NCI-H1417 (cell line): ENCODE measurements at regions not wholly inside any gene's neighbourhood (a gene's known extent, or its start where the extent isn't known, plus 50 kb on each side); places are given as distances from the start of the nearest gene placed in this dataset.
"Not testable (repeated sequence)": the region's sequence is repeated elsewhere in the genome, so short reads cannot be mapped to it uniquely, and the experiment has no call there.

ENCODE experiments used
- DNase-seq, 3 experiments: peaks; one replicate each; lab custom pipeline; 2025; lab: John Stamatoyannopoulos, UW

DNA sequence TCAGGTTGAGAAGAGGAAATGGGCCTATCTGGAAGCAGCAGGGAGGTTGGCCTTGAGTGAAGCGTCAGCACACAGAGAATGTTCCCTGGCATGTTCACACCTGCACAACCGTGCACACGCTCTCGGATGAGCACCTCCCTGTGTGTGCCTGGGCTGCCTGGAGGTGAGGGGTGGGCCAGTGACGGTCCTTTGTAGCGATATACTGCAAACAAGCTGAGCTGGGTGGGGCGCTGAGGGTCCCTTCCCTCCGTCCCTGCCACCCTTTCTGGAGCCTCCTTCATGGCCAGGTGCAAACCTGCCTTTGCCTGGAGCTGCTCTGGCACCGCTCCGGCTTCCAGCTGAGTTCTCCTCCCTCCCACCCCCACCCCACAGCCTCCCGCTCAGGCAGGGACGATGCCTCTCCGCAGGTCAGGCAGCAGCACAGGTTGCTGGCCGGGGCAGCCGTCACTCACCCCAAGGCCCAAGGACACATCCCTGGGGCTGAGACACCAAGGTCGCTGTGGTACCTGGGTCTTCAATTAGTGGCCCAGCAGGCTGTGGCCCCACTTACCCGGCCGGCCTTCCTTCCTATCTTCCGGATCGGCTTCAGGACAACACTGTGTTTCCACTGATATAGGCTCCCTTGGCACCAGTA, 111.6 kb downstream of the ERMARD start:
- DNase-seq: peak; percentile 41 to 90 (median 81)

DNA sequence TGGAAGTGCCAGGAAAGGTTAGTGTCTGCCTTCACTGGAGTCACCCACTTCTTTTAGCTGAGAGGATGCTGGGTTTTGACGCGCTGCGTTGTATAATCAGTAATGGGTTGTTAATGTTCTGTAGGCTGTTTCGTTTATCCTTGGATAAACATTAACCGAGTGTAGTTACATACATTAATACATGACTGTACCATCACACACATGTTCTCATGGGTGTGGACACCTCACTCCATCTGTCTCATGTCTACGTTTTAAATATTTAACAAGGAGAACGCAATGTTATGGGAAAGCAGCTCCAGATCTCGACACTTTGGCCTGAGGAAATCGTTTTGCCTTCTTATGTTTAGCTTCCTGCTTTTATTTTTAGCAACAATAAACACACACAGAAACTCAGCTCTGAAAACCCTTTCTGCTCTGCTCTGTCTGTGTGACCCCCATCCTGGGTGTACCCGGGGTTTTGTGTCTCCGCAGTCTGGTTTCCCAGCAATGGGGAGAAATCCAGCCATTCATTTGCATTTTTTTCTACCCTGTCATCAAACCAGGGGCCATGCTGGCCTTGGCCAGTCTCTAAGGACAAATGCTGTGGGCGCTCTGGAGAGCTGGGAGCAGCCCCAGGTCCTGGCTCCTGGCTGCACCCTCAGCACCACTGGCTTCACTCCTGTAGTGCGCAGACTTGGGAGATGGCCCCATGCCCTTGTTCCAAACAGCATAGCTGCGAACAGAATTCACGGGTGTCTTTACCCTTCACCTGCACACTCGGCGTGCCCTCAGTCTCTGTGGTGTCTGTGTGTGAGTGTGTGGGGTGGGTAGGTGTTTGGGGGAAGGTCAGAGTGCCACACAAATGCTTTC, 110.8 kb downstream of the ERMARD start:
- DNase-seq: no peak

DNA sequence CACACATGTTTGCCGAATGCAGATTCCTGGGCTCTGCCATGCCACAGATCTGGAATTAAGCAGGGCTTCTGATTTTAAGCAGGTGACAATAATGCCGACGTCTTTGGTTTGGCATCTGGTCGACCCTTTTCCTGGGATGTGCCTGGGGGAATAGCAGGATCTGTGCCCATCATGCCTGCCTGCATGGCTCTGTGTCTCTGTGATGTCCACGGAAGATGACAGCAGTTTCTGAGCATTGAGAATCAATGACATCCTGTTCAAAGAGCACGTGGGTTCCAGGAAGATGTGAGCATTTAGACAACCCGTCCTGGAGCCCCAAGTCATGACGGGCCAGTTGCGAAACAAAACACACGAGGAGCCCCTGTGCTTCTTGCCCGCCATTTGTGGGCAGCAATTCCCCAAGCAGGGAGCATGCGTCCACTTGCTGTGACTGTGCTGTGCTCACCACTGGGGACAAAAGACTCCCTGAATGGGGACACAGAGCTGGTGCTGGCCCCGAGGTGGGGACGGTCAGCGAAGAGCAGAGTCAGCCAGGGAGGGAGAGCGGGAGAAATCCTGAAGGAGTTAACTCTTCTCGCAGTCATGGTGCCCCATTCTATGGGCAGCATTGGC, 110.1 kb downstream of the ERMARD start:
- DNase-seq: no peak

DNA sequence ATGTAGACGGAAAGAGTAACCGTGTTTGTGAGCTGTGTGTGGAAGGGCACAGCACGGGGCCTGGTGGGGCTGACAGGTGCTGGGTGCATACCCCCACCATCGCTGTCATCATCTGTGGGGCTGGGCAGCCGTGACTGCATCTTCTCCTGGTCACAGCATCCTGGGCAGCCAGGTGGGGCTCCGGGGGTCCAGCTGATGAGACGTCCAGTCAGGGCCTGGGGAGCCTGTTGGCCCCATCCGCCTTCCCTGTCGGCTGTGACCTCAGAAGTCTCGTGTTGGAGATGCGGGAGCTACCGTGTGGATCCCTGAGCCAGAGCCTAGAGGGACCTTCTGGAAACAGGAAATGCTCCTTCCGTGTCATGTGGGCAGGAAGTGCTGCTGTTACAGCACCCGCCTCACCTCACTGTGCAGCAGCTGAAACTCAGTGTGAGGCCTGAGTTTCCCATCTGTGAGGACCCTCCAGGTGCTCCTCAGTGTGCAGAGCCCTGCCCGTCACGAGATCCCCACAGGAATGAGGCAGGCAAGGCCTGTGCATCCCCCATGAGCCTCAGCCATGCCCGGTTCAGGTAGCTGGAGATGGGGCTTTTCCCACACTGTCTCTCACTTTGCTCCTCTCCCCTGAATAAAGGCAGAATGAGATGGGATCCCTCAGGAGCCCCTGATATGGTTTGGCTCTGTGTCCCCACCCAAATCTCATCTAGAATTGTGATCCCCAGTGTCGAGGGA, 108.7 kb downstream of the ERMARD start:
- no peak for DNase-seq

DNA sequence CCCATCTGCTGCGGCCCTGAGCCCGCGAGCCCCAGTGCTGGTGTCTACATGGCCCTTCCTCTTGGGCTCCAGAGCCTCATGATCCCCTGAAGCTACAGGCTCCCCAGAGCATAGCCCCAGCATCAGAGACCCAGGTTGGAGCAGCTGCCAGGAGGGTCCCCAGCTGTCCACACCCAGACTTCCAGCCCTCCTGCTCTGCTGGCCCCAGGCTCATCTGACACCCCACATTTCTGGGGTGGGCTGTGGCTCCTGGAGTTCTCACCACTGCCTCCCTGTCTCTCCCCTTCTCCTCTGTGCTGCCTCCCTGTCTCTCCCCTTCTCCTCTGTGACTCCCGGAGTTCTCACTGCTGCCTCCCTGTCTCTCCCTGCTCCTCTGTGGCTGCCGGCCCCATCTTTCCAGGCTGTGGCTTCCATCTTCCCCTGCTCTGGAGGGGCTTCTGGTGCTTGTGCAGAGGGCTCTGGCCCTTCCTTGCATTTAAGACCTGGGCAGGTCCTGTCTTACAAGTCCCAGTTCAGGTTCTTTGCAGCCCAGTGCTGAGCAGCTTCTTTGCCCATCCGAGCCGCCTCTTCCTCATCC, 108.1 kb downstream of the ERMARD start:
- no peak for DNase-seq

DNA sequence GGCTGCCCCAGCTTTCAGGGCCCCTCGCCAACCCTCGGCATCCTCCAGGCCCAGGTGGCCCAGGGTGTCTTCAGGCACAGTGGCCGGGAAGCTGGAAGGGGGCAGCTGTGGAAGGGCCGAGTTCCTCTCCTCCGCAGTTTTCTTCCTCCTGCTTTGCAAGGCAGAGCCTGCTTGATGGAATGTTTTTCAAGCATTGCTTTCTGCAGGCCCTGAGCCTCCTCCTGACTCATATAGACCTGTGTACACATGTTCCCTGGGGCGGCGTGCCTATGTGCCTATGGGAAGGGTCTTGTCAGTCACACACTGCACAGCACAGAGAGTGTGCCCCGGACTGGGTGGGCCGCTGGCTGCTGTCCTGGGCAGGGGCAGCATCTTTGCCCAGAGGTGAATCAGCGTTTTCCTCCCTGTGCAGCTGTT, 107.5 kb downstream of the ERMARD start:
- no peak for DNase-seq

DNA sequence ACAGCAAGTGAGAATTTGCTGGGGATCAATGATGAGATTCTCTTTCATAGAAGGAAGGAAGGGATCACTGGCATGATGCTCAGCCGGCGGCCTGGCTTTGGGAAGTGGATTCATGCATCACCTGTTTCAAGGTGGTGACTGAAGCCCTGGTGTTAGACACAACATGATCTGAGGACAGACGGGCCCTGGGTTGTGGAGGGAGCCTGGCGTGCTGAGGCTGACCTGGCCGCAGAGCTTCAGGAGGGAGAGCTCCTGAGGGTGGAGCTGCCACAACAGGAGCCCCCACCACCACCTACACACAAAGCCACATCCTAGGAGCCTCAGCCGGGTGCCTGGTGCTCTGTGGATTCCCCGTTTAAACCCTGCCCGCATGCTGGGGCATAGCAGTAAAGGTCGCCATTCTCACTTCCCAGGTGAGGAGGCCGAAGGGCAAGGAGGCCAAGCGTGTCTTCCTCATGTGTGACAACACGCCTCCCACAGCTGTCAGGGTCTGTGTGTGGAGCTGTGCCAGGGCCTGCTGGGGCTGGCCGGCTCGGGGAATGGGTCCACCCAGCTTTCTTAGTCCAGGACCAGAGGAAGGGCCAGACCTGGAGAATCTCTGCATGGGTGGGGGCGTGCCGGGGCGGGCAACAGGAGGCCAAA, 107.0 kb downstream of the ERMARD start:
- no peak for DNase-seq

DNA sequence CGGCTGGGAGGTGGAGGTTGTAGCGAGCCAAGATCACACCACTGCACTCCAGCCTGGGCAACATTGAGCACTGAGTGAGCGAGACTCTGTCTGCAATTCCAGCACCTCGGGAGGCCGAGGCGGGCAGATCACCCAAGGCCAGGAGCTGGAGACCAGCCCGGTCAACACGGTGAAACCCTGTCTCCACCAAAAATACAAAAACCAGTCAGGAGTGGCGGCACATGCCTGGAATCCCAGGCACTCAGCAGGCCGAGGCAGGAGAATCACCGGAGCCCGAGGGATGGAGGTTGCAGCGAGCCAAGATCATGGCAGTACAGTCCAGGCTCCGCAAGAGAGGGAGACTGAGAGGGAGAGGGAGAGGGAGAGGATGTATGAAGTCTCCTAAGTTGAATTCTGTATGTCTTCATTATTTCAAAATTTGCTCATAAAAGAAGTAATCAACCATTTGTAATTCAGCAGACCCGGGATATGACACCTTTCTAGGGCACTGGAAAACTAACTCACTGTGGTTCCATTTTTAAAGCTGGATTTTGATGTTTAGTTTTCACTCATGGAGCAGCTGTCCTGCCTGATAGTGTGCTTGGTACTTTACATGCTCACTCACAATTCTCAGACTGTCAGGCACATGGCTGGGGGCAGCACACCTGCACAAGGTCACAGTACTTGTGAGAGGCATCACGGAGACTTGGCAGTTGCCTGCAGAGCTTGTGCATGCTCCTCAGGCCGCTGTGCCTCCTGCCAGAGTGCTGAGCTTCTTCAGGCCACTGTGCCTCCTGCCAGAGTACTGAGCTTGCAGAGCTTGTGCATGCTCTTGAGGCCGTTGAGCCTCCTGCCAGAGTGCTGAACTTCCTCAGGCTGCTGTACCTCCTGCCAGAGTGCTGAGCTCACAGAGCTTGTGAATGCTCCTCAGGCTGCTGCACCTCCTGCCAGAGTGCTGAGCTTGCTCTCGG, 106.2 kb downstream of the ERMARD start:
- no peak for DNase-seq

DNA sequence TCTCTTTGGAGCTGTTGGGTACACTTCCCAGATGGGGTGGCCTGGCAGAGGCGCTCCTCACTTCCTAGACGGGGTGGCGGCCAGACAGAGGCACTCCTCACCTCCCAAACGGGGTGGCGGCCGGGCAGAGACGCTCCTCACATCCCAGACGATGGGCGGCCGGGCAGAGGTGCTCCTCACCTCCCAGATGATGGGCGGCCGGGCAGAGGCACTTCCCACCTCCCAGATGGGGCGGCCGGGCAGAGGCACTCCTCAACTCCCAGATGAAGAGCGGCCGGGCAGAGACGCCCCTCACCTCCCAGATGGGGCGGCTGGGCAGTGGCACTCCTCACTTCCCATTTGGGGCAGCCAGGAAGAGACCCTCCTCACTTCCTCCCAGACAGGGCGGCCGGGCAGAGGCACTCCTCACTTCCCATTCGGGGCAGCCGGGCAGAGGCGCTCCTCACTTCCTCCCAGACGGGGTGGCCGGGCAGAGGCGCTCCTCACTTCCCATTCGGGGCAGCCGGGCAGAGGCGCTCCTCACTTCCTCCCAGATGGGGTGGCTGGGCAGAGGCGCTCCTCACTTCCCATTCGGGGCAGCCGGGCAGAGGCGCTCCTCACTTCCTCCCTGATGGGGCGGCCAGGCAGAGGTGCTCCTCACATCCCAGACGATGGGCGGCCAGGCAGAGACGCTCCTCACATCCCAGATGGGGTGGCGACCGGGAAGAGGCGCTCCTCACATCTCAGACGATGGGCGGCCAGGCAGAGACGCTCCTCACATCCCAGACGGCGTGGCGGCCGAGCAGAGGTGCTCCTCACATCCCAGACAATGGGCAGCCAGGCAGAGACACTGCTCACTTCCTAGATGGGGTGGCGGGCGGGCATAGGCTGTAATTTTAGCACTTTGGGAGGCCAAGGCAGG, 105.3 kb downstream of the ERMARD start:
- not testable (repeated sequence) for DNase-seq

DNA sequence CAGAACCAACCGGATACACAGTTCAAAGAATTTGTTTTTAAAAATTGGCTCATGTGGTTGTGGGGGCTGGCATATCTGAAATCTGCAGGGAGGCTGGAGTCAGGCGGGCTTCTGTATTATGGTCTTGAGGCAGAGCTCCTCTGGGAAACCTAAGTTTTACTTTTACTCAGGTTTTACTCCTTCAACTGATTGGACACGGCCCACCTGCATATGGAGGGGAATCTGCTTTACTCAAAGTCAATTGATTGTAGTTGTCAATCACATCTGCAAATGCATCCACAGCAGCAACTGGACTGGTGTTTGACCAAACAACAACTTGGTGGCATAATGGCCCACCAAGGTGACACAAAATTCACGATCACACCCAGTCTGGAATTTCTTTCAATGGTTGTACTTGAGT, 103.4 kb downstream of the ERMARD start:
- DNase-seq: no peak

DNA sequence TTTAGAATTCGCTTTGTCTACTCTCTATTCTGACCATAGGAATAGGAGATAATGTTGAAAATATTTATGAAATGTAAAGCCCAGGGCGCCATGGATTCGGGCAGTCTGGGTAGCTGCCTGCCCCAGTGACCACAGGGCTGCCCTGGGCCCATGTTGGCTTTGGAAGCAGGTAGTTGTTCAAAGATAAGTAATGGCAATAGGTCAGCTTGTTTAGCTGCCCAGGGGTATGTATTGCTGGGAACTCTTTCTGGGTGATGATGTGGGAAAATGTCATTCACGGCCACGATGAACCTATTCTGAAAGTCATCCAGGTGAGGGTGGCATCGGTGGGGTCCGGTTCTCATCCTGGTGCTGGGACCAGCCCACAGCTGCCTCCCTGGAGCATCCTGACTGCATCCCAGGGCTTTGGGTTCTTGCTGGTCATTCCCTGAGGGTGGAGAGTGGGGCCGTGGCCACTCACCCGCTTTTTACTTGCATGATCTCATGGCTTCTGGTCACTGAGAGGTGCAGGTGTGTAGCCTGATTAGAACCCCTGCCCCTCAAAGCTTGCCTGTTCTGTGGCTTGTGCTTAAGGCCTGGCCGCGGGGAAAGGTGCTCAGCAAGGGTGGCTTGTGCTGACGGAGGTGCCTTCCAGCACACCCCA, 102.8 kb downstream of the ERMARD start:
- DNase-seq: no peak

DNA sequence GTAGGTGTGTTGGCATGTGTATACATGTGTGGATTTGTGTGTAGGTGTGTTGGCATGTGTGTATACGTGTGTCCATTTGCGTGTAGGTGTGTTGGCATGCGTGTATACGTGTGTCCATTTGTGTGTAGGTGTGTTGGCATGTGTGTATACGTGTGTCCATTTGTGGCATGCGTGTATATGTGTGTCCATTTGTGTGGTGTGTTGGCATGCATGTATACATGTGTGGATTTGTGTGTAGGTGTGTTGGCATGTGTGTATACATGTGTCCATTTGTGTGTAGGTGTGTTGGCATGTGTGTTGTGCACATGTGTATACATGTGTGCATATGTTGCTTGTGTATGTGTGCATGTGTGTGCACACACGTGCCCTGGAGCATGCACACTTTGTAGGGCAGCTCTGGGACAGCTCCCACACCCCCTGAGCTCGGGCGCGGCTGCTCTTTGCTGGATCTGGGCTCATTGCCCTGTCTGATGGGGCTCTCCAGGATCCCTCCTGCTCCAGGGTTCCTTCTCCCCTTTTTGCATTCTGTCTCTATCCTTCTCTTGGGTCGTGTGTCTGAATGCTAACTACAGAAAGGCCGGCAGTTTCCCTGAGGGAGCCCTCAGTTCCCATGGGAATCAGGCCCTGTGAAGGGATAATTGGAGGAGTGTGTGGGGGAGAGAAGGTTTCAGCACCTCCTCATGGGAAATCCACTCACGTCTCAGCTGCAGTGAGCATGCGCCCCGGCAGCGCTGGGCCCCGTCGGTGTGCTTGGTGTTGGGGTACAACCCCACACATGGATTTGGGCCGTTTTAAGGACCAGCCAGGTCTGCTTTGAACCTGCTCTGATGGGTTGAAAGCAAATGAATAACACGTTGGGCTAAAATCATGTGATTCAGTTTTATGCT, 102.0 kb downstream of the ERMARD start:
- no peak for DNase-seq

DNA sequence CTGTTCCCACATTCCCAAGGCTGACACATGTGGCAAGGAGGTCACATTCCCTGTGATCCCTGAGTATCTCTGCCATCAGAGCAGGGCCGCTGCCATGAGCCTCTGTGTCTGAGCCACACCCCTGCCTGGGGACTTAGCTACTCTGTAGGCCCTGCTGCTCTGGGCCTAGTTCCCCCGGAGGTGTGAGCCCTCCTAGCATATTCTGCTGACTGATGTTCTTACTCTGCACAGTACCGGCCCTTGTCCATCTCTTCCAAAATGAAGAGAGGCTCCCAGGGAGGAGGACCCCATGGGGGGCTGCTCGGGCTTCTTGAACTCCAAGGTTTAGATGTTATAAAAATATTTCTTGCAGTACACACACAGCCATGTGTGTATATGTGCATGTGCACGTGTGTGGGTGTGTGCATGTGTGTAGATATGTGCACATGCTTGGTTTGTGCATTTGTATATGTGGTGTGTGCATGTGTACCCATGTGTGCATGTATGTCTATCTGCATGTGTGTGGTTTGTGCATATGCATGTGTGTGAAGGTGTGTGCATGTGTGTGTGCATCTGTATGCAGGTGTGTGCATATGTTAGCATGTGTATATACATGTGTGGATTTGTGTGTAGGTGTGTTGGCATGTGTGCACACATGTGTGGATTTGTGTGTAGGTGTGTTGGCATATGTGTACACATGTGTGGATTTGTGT, 101.2 kb downstream of the ERMARD start:
- DNase-seq: no peak

DNA sequence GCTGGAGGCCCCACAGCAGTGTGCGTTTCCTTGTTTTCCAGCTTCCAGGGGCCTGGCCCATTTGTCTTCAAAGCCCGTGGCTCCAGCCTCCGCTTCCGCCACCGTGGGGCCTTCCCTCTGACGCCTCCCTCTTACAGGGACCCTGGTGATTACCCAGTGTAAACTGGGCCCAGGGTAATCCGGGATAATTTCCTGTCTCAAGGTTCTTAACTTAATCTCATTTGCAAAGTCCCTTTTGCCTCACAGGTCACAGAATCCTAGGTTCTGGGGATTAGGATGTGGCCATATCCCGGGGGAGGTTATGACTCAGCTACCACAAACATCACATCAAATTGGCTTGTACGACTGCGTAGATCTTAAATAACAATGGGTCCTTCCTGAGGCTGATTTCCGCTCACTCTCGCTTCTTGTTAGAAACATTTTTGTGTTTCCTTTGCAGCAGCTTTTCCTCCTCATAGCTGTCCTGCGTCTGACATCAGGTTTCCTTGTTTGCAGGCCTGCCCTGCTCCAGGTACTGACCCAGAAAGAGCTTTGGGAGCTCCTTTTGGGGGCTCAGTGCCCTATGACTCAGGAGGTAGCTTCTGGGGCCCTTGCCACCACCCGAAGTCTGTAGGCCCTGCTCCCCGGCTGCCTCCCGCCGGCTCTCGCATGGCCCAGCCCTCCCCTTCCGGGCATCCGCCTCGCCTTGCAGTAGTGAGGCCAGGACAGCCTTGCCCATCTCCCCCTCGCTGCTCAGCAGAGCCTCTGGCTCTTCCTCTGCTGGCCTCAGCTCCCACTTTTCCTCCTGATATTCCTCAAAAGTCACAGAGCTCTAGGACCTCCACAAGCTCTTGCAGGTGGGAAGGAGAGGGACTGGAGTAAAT, 100.5 kb downstream of the ERMARD start:
- no peak for DNase-seq

DNA sequence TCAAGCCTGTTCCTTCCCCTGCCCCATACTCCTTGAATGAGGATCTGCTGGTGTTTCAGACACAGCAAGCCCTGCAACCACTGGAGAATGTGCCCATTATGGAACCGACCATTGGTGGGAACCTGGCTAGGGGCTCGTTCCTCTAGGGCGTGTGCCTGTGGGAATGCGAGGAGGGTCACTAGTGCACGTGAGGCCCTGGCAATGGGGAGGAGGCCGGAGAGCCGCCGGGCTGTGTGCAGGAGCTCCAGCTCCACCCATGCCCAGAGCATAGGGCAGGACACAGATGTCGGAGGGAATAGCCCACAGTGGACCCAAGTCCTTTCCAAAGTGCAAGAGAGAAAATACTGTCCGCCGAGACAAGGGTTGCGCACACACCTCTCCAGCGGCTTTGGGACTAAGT, 99.3 kb downstream of the ERMARD start:
- DNase-seq: no peak

DNA sequence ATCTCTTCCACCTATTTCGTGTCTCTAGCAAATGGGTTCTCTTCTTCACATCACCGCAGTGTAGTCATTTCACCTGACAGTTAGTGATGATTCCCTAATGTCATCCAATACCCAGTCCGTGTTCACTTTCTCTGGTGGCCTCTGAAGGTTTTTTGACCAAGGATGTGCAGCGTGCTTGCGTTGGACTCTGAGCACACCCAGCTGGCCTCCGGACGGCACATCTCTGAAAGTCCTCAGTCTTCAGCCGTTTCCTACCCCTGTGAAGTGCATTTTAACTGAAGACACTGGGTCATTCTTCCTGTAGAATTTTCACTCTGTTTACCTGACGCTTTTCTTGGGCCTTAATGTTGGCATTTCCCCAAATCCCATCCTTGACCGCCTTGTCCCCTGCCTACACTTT, 98.7 kb downstream of the ERMARD start:
- no peak for DNase-seq
